GM20431 (cell line): ENCODE measurements at regions not wholly inside any gene's neighbourhood (a gene's known extent, or its start where the extent isn't known, plus 50 kb on each side); places are given as distances from the start of the nearest gene placed in this dataset.
"Not testable (repeated sequence)": the region's sequence is repeated elsewhere in the genome, so short reads cannot be mapped to it uniquely, and the experiment has no call there.

Experiments
- in situ Hi-C: fragments of 300-500 bp; cut with MseI, MboI; formaldehyde crosslinking; loops from one replicate; pipeline ENCODE4 v1.15.0; 2020; ENCODE audit warnings: low sequenced_read_pairs; ENCODE audit not compliant: unreplicated experiment

DNA sequence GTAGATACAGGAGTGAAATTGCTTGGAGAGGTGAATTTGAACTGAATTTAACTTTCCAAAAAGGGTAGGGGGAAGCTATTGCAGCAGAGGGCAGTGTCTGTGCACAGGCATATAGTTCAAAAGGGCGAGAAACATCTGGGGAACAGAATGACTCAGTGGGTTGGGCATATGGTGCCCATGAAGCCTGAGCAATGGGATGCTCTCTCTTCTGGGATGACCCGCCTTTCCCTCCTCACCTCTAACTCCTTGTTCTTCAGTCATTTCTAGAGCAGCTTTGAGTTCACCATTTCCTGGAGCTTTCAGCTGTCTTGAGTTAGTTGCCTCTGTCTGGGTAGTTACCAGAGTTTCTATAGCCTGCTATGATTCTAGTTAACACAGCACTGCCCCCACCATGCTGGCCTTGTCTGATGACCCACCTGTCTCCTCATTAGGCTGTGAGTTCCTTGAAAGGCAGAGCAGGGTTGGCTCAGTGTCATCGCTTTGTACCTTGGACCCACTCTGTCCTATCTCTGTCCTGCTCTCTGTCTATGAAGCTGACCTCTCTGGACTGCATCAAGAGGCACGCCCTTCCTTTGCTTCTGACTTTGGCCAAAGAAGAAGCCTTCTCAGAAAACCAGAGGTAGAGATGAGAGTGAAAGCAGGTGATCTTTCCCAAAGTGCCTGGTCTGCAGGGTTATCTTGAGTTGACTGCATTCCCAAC, 299.6 kb upstream of the KLF4 start:
- in situ Hi-C loops: no loop called here

DNA sequence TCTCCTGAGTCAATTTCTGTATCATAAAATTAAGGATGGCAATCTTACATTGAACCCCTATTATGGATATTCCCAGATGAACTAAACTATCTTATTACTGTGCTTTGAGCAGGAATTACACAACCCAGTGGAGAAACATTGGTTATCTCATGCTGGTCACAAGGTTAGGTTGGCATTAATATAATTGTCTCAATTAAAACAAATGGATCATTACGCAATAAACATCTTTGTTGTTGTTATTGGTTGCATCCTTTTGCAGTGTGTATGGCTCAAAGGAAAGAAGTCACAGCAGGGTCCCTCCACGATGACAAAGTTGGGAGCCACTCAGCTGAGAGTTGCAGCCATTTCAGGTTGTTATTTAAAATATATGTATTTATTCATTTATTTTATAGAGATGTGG, 297.0 kb upstream of the KLF4 start:
- in situ Hi-C loops: no loop called here

DNA sequence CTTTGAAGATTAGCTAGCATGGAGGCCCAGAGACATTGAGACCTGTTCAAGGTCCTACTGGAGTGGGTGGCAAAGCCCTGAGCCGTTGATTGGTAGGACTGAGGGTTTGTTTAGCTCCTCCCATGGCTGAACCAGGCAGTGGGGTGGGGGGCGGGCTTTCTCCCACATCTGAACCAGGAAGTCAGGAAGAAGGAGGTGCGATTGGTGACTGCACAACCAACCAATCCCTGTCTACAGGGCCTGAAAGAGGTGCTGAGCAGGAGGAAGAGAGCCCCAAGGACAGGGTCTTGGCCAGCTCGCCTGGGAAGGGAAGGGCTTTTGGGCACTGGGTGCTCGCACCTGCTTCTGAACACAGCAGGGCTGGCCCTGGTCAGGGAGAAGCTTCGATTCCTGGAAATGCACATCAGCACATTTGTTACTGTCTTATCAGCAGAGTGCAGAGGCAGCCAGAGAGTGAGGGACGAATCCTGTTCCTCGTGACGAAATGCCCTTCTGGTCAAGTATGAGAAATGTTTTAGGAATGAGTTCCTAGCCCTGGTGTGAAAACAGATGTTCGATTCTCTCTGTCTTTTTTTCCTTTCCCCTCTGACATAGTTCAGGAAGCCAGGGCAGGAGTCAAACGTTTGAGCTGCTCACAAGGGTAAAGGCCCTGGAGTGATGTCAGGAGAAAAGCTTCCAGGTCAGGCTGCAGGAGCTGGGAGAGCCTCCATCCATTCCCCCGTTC, 294.8 kb upstream of the KLF4 start:
- in situ Hi-C loops: no loop called here

DNA sequence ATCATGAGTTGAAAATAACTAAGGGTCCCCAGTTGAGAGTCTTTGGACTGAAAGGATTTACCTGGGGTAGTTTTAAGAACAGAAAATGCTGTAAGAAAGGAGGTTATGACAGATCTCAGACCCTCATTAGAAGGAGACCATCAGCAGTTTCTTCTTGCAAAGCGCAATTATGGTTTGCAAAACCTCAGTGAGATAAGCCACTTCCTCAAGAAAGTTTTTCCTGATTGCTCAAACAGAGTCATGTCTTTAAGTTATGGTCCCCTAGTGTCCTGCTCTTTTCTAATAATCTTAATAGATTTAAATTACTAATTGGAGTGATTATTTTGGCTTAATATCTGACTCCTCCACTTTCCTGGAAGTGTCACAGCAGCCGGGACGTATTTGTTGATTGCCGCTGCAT, 293.2 kb upstream of the KLF4 start:
- in situ Hi-C loops: no loop called here

DNA sequence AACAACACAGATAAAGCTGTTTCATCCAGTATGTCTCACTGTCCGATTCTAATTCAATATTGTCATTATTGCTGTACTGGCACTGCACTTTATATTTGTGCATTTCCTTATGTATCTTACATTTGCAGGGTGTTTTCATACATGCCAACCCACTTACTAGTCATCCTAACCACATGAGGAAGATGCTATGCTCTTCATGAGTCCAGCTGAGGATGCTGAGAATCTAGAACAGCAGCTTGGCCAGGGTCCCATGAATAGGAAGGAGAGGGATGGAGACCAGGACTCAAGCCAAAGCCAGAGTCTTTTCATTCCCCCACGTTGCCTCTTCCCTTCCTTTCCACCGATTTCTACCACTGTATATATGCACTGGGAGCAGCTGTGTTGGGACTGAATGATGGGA, 292.8 kb upstream of the KLF4 start:
- in situ Hi-C loops: no loop called here

DNA sequence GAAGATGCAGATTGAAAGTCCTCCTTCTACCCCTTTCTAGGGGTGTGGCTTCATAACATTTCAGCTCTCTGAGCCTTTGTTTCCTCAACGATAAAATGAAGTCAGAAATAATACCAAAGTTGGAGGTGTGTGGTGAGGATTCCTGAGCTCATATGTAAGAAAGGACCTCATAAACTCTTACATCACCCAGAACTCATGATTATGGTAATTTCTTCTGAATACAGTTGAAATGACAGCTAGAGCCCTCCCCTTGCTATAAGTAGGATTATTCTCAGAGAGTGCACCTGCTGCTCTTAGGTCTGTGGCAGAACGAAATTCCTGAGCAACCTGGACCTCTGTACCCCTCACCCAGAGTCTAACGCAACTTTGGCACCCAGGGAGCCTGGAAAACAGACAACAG, 291.4 kb upstream of the KLF4 start:
- in situ Hi-C loops: no loop called here

DNA sequence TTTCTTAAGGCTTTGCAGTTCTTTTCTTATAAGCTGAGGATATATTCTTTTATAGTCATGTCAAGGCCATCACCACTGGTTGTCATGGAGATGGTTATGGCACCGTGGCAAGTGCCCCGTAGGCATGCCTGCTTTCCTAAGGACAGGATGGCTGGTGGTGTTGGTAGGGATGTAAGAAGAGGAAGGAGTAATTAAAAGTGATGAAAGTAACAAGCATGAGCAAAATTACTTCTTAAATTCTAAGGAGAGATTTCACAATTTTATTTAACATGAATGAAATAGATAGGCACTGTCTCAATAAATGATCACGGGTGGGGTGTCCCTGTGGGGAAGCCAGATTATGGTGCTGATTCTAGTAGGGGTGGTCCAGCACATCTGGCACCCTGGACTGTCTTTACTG, 290.2 kb upstream of the KLF4 start:
- in situ Hi-C loops: no loop called here

DNA sequence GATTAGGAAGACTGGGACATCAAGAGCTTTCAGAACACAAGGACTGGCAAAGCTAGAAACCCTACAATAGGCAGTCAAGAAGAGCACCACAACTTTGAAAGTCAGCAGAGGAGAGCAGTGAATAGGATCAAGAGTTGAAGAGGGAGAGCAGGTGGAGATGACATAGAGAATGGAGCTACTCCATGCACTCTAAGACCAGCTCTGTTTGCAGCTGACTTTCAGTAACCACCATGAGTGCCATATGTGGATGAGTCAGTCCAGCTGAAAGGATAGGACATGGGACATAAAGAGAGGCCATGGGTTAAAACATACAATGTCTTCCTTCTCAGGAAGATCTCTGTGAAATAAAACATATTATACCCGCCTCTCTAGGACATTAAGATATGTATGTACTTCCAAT, 289.1 kb upstream of the KLF4 start:
- in situ Hi-C loops: no loop called here

DNA sequence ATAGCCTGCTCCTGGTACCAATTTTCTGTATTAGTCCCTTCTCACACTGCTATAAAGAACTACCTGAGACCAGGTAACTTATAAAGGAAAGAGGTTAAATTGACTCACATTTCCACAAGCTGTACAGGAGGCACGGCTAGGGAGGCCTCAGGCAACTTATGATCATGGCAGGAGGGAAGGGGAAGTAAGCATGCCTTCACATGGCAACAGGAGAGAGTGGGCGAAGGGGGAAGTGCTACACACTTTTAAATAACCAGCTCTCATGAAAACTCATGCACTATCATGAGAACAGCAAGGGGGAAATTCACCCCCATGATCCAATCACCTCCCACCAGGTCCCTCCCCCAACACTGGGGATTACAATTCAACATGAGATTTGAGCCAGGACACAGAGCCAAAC, 284.5 kb upstream of the KLF4 start:
- in situ Hi-C loops: not testable (repeated sequence)

DNA sequence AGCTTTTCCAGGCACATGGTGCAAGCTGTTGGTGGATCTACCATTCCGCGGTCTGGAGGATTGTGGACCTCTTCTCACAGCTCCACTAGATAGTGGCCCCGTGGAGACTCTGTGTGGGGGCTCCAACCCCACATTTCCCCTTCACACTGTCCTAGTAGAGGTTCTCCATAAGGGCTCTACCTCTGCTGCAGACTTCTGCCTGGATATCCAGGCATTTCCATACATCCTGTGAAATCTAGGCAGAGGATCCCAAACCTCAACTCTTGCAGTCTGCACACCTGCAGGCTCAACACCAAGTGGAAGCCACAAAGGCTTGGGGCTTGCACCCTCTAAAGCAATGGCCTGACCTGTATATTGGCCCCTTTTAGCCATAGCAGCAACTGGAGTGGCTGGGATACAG, 283.4 kb upstream of the KLF4 start:
- in situ Hi-C loops: no loop called here

DNA sequence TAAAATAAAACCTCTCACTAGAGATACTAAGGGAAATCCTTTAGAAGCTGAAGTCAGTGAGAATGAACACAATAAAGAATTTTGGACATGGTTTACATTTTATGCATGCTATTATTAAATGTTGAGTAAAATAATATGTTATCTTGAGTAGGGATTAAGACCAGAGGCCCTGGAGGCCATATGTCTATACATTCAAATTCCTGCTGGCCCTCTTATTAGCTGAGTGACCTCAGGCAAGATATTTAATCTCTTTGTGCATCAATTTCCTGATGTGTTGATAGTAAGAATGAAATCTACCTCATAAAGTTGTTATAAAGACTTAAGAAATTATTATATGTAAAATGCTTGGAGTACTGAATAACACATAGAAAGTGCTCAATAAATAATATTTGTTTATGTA, 281.1 kb upstream of the KLF4 start:
- in situ Hi-C loops: no loop called here

DNA sequence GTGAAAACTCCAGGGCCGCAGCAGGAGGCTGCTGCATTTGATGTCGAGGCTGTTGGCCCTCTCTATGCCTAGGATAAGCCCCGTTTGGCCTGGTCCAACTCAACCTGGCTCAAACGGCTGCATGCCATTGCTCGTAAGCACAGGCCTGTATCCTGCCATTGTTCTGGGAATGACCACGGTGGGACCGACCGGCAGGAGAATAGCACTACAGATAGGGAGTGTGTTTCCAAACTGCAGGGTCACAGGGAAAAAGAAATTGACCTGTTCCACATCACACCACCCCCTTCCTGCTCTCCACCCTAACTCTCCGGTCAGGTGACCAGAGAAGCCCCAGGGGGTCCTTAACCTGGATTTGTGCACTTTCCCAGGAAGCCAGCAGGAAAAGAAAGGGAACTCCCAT, 278.7 kb upstream of the KLF4 start:
- in situ Hi-C loops: no loop called here

DNA sequence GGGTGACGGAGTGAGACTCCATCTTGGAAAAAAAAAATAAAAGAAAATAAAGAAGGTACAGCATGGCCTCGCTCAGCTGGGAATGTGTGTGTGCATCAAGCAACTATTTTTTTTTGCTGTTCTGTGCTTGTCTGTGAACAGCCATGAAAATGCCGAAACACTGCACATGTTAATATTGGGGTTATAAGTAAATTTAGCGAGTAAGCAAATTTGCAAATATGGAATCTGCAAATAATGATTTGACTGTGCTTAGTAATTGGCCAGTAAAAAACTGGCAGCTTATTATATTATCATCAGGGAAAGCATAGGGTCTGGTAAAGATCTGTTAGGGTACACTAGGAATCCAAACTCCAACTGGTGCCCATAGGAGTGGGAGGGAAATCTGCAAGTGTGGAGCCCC, 278.1 kb upstream of the KLF4 start:
- in situ Hi-C loops: no loop called here

DNA sequence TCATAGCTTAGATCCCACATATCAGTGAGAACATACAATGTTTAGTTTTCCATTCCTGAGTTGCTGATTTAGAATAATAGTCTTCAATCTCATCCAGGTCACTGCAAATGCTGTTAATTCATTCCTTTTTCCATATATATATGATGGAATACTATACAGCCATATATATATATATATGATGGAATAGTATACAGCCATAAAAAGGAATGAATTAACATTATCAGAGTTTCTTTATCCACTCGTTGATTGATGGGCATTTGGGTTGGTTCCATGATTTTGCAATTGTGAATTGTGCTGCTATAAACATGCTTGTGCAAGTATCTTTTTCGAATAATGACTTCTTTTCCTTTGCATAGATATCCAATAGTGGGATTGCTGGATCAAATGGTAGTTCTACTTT, 273.9 kb upstream of the KLF4 start:
- in situ Hi-C loops: not testable (repeated sequence)

DNA sequence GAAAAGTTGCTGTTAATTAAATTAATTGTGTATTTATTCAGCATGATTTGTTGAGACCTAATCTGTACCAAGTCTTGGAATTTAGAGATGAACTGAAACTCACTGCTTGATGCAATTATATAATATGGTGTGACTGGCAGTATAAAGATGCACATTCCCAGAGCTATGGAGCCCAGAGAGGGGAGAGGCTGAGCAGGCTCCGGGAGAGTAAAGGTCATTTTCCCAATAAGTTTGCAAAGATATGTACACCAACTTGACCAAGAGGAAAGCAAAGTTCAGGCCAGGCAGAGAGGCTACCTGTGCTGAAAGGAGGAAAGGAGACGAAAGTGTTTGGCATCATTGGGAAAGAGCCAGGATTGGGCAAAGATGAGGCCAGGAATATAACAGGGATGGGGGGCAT, 271.7 kb upstream of the KLF4 start:
- in situ Hi-C loops: no loop called here

DNA sequence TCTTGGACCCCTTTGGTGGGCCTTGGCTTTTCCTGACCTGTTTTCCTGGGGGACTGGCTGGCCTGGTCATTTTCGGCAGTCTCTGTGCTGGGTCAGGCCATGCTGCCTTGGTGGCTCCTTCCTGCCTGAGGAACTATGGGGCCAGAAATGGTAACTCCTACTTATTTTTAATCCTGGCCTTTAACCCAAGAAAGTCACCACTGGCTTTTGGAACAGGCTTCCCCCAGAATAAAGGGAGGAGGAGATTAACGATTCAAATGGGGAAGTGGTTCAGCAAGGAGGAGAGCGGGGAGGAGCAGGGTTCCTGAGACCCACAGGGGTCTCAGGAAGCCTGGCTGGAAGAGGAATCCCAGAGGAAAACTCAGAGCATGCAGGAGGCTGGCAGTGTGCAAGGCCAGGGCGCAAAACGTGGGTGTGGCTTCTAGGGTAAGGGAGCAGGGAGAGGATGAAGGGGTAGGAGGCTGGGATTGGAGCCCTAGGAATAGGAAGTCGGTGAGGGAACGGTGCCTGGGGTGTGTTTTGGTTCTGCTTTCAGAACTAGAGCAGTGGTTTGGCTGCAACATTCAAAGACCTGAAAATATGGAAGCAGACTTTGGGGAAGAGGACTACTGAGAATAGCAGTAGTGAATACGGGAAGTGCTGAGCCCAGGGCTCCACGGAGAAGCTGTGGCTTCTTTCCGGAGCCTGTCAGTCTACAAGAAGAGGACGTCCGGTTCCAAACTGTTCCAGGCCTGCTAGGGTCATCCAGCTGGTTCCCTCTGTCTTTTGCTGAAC, 271.1 kb upstream of the KLF4 start:
- in situ Hi-C loops: no loop called here

DNA sequence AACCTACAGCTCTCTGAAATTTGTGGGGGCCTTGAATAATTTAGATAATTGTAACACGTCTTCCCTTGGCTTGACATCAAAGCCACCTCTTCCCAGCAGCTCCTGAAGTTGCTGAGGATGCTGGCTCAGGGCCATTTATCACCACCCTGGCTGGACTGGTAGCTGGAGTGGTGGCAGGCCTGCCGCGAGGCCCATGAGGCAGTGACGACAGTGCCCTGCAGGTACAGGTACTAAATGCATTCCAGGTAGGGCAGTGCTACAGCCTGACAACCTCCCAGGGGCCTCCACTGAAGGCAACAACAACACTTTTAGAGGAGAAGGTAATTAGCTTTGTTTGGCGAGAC, 270.2 kb upstream of the KLF4 start:
- in situ Hi-C loops: no loop called here

DNA sequence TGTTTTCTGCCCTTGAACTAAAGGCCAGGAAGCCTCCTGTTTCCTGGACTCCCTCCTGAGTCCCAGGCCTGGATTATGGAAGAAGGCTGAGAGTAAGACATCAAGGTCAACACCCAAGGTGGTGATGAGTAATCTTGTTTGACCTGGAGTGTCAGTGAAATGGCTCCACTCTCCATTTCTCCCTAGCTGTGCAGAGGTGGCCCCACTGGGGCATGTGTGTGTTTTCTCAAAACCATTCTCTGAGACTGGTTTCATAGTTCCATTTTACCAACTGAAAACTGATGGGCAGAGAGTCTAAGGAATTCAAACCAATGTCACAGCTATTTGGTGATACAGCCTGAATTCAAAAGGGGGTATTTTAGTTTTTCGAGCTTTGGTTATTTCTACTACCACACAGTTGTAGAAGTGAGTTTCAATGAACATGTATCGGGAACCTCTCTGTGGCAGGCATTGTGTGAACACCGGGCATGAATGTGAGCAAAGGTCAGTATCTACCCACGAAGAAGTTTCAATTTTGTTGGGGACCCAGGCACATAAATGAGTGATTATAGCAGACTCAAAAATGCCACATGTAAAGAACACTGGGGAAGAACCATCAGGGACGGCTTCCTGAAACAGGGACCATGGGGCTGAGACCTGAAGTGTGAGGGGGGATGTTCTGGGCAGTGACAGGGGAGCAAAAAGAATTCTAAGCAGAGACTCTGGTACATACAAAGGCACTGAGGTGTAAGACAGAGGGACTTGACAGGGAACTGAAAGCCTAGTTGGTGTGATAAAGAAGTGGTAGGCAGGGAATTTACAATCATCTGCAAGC, 269.6 kb upstream of the KLF4 start:
- in situ Hi-C loops: no loop called here

DNA sequence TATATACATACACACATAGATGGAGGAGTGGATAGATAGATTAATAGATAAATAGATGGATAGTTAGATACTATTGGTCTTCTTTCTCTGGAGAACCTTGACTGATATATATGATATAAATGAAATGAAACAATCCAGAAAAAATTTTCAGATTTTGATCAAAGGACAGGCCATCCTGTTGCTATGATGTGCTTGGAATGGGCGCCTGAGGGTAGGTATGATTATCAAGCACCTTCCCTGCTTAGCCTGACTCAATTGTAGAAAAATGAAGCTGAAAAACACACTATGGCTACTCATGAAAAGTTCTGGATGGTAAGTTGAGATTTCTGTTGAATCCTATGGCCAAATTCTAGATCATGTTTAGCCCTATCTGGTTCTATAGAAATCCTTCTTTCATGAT, 266.5 kb upstream of the KLF4 start:
- in situ Hi-C loops: no loop called here

DNA sequence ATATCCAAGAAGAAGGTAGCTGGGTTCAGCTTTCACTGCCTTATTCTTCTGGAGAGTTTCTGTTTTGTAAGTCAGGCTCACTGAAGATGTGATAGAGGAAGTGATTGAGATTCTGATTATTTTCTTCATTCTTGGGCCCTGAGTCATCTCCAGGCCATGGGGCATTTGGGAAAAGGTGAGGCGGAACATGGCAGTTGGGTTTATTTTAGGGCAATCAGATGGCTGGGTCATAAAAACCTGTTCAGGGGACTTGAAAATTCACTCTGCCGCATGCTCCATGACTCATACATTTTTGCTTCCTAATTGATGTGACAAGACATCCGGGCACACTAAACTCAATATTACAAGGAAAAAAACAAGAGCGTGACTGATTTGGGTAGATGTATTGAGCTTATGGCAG, 265.7 kb upstream of the KLF4 start:
- in situ Hi-C loops: no loop called here
